HG03025 (cell line): ENCODE measurements at regions not wholly inside any gene's neighbourhood (a gene's known extent, or its start where the extent isn't known, plus 50 kb on each side); places are given as distances from the start of the nearest gene placed in this dataset.
"Not testable (repeated sequence)": the region's sequence is repeated elsewhere in the genome, so short reads cannot be mapped to it uniquely, and the experiment has no call there.

Experiments used
- ATAC-seq: cut with Tn5 transposase; IDR thresholded peaks from one replicate; pipeline ENCODE4 v1.9.1; 2021; ENCODE audit warnings: mild to moderate bottlenecking, moderate library complexity; ENCODE audit not compliant: unreplicated experiment, low FRiP score

- no peak for ATAC-seq
Measured at GRCh38 chr2:107669335-107669734, 157.4 kb upstream of the RGPD4 start.

DNA sequence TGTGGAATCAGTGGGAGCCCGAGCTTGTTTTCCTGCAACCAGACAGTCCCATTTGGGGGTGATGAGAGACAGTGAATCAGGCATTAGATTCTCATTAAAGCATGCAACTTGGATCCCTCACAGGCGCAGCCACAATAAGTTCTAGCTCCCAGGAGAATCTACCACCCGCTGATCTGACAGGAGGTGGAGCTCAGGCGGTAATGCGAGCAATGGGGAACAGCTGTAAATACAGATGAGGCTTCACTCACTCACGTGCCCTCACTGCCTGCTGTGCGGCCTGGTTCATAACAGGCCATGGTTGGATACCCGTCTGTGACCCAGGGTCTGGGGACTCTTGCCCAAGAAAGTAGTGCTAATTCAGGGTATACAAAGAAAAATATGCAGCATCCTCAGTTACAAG lies 144.8 kb upstream of the RGPD4 start:
- ATAC-seq: no peak

DNA sequence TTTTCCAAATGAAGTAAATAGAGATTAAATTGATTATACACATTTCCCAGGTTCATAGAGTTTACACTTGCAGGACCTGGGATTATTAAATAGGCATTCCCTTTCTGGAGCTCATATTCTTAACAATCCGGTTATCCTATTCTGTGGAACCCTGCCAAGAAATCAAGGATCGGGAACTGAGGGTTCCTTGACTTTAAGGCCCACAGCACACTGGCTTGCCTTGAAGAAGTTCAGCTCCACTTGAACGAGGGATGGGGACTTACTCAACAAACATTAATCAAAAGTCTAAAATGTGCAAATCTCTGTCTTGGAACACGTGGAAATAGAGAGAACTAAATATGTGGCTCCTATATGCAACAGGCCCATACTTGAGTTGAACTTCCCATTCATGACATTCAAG lies 142.3 kb upstream of the RGPD4 start:
- ATAC-seq: no peak

DNA sequence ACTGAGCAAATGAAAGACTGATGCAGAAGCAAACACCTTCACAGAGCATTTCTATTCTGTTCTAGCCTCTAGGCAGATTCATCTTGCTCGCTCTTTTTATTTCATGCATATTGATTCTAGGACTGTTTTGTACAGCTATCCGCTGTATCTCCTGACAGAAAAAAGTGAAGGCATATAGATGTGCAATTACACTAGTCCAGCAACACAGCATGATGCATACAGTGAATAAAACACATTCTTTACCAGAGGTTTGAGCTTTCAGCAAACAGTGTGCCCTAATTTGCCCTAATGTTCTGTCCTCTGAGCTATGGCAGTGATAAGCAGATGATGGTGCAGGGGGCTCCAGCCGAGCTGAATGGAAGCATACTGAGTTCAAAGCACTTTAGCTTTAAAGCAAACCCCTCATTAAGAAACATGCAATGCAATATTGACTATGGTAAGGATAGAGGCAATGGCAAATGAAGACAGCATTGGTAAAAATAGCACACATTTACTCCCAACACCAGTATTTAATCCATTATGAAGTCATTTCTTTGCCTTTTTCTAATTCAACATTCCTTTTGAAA lies 141.2 kb upstream of the RGPD4 start:
- no peak for ATAC-seq

DNA sequence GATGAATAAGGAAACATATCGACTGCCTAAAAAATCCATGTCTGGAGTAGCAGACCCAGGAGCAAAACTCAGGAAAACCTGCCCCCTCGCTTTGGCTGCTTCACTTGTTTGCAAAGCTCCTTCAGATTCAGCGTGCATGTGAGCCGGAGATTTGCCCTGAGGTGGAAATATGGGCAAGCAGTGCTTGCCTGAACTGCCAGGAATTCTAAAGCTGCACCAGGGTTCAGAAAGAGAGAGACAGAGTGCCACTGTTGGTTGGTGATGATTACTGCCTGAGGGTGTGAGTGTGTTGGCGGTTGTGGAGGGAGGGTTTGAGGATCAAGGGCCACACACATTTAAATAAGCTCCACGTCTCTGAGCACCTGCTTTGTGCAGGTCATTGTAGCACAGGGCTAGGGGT lies 139.6 kb upstream of the RGPD4 start:
- no peak for ATAC-seq

- no peak for ATAC-seq
Measured at GRCh38 chr2:107688135-107688534, 138.6 kb upstream of the RGPD4 start.

DNA sequence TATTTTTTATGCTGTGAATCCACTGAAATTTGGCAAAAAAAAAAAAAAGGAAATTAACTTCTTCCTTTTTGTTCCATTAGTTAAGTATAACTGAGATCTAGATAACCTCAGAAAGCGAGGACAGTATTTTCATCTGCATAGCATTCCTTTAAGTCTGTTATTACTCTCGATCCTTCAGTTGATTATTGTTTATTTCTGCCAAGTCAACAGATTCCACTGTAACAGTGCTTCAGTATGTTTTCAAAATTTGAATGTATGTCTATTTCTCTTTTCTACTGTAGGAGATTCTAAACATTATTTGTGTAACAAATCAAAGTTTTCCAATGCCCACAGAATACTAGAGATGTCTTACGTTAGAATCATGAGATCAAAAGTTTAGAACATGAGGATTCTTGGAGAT lies 133.1 kb upstream of the RGPD4 start:
- no peak for ATAC-seq

DNA sequence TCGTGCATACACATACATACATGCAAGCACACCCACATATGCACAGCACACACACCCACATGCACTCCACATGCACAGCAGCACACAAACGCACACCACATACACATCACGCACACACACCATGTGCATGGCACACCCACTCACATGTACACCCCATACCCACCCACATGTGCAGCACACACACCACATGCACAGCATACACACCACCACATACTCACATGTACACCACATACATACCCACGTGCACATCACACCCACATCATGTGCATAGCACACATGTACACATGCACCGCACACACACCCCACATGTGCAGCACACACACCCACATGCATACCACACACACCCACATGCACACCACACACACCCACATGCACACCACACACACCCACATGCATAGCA lies 132.0 kb upstream of the RGPD4 start:
- ATAC-seq: no peak

DNA sequence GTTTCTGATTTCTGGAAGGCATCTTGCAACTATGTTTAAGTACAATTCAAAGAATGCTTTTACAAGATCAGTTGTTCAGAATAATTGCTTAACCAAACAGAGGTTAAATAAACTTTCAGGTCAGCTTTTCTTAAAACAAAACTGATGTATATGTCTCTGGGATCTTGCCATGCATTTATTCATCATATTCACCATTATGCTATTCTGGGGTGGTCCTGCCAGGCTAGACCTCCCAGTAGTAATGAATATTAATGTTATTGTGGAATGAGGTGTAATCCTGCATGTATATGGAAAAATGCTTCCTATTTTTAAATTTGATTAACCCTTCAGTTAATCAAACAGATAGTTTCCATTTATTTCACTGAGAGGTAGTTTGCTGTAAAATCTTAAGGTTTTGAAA lies 129.3 kb upstream of the RGPD4 start:
- no peak for ATAC-seq

- ATAC-seq: no peak
Measured at GRCh38 chr2:107698861-107699260, 127.8 kb upstream of the RGPD4 start.

DNA sequence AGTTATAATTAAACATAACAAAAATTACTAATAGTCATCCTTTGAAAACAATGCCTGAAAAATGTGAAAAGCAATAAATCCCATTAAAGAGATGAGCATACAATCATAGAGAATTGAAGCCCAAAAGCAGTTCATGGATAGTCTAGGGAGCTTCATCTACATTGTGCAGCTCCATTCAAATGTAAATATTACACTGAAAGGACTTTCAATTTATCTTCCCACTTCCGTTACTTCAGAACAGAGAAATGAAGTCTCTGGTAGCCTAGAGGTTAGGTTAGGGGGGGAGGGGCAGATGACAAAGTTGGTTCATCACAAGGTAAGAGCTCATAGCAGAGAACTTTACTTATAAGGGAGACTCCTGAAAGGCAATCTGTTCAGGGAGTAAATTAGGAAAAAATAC lies 126.6 kb upstream of the RGPD4 start:
- no peak for ATAC-seq

- ATAC-seq: no peak
Measured at GRCh38 chr2:107711941-107712340, 114.8 kb upstream of the RGPD4 start.

DNA sequence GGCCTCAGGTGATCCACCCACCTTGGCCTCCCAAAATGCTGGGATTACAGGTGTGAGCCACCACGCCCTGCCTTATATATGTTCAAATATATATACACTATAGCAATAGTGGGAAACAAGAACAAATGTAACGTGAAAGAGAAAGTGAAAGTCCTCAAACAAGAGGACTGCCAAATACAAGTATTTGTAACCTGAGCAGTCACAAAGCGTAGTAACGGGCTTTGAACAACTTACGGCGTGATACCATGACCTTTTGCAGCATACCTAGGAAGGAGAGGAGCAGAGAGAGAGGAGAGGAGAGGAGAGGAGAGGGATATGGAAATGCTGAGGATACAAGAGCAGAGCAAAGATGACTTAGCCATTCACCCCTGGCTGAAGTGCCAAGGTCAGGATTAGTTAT lies 113.8 kb upstream of the RGPD4 start:
- ATAC-seq: no peak

DNA sequence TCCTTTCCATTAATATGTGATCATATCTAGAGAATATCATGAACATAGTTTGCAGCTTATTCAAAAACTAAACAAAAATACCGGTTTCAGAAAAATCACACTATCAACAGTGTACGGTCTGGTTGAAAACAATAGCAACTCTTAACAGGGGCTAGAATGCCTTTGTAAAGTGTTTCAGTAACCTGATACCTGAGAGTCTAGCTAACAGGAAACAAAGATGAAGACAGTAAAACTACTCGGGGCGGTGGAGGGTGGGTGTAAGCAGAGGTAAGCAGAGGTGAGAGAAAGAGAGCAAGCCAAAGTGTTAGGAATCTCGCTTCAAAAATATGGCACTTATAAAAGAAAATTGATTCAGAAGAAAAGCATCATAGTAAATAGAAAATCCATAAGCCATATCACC lies 109.0 kb upstream of the RGPD4 start:
- no peak for ATAC-seq

DNA sequence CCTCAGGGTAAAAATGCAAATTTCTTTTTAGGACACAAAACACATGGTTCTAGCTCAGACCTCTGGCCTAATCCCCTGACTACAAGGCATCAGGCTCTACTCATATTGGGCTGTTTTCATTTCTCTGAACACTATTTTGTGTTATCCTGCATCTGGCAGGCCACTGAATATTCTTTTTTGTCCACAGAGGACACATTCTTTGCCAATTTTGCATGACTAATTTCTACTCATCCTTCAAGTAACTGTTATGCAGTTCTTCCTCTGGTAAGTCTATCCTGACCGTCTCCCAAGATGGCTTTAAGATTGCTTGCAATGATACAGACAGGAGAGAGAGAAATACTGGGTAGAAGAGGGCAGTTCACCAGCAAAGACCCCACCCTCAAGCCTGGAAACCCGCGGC lies 107.6 kb upstream of the RGPD4 start:
- ATAC-seq: no peak

DNA sequence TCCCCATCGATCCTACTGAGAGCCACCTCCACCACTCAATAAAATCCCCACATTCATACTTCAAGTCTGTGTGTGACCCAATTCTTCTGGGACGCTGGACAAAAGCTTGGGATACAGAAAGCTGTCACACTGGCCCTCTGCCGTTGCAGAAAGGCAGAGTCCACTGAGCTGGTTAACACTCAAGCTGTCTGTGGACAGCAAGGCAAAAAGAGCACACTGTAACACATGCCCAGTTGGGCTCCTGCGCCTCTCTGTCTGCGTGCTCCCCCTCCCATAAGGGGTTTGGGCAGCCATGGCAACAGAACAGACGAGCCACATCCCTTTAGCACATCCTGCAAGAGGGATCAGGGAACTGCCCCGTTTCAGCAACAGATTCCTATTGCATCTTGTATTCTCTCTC lies 106.9 kb upstream of the RGPD4 start:
- no peak for ATAC-seq

DNA sequence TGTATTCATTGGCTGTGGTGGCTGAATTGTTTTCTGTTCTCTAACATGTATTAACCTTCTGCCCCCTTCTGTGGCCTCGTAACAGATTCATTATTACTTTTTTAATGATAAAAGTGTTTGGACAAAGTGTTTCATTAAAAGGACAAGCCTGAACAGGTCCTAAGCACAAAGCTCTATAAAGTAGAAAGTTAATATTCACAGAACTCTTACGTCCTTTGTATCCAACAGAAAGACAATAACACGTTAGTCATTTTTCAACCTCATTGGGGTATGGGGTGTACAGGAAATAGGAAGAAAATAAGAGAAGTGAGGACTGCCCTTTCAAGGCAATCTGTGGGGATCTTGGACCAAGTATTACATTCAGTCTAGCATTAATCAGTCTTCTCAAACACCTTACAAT lies 105.5 kb upstream of the RGPD4 start:
- no peak for ATAC-seq

DNA sequence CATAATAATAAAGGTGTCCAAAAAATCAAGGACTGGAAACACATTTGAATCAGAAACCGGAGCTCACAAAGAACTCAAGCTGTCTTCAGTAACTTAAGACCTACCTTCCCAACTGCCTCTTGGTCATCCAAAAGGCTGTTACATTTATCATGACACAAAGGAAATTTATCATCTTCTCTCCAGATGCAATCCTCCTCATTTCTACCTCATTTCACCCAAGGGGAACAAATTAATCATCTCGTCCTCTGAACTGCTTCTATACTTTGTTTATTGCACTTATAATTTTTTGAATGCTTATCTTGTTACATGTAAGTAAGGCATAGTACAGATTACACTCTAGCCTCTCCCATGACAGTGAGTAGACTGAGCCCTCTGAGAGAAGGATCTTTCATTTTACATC lies 105.1 kb upstream of the RGPD4 start:
- ATAC-seq: no peak

GRCh38 chr2:107725824-107726223 lies 100.9 kb upstream of the RGPD4 start:
- ATAC-seq: not testable (repeated sequence)

DNA sequence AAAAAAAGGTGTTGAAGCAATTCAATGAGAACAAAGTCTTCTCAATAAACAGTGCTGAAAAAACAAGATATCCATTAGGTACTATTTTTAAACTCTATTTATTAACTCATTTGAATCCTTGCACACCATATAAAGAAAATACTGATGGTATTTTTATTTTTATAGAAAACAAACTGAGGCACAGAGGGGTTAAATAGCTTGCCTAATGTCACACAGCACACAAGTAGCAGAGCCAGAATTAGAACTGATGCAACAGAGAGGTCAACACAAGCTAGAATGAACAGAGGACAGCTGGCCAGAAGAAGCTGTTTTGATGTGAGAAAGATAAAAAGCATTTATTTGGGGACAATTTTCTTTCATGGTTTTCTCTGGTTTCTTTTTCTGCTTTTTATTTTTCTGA lies 99.4 kb upstream of the RGPD4 start:
- no peak for ATAC-seq

- ATAC-seq: no peak
Measured at GRCh38 chr2:107728586-107728985, 98.1 kb upstream of the RGPD4 start.

GRCh38 chr2:107729440-107729839 lies 97.3 kb upstream of the RGPD4 start:
- ATAC-seq: no peak

DNA sequence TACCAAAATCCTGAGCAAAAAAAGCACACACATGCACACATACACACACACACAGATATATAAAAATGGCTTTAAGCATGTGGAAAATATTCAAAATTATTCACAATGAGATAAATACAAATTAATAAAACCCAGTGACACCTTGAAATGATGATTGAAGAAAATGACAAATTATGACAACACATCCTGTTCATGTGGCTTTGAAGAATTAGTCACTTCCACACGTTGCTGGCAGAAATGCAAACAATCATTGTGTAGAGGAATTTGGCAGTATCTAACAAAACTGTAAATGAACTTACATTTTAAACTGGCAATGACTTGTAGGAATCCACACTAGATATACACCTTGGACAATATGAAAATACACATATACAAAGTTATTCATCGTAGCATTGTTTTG lies 95.8 kb upstream of the RGPD4 start:
- no peak for ATAC-seq
